ENCODE measurements at regions not wholly inside any gene's neighbourhood (a gene's known extent, or its start where the extent isn't known, plus 50 kb on each side); places are given as distances from the start of the nearest gene placed in this dataset.

GRCh38 chr7:21293771-21294170 is 134.1 kb upstream of the SP4 start:
- no TSS peak for BruUV-seq (replicated peaks)
- no peak for ATAC-seq
- H3K9me2 ChIP-seq (replicated peaks; ENCODE audit: low read length), result no peaks in the 10 kb centered on the region
- H2AFZ ChIP-seq (ENCODE audit: low read length), result no peak overlapping the region
- peak; percentile 4 for DNase-seq
- no peak overlapping the region for H3K4me3 ChIP-seq (ENCODE audit: low read length)
- intact Hi-C loops (cut with micrococcal nuclease), result no loop called here
- H3K27me3 ChIP-seq (ENCODE audit: low read length), result peaks cover 20% of the 10 kb centered on the region
- H3K4me2 ChIP-seq (ENCODE audit: low read length), result no peak overlapping the region
- ChIA-PET CTCF (no interaction called here), POLR2A (ENCODE audit: unreplicated experiment) (no interaction called here)
- no peak overlapping the region for H3K27ac ChIP-seq (ENCODE audit: low read length)
- no peak for TF ChIP-seq CTCF (conservative IDR thresholded peaks at IDR 0.05; ENCODE audit: low read depth, low read length)
- no peak for TF ChIP-seq EZH2phosphoT487 (IDR thresholded peaks at IDR 0.05; ENCODE audit: borderline replicate concordance, low read length)
- no peak for TF ChIP-seq EZH2 (IDR thresholded peaks at IDR 0.05; ENCODE audit: low read length, unreplicated experiment)
- no peaks in the 10 kb centered on the region for H3F3A ChIP-seq (ENCODE audit: low read length, unreplicated experiment)
- H3K9me3 ChIP-seq (ENCODE audit: low read length), result no peaks in the 10 kb centered on the region
- H3K4me1 ChIP-seq (ENCODE audit: insufficient read depth, low read length), result no peaks in the 10 kb centered on the region
- H3K9ac ChIP-seq (ENCODE audit: low read length), result no peak overlapping the region
- H4K20me1 ChIP-seq (ENCODE audit: low read length), result no peaks in the 10 kb centered on the region
- no peaks in the 10 kb centered on the region for H3K36me3 ChIP-seq (ENCODE audit: low read depth, low read length)
- H3K79me2 ChIP-seq (ENCODE audit: low read length), result no peaks in the 10 kb centered on the region

DNA sequence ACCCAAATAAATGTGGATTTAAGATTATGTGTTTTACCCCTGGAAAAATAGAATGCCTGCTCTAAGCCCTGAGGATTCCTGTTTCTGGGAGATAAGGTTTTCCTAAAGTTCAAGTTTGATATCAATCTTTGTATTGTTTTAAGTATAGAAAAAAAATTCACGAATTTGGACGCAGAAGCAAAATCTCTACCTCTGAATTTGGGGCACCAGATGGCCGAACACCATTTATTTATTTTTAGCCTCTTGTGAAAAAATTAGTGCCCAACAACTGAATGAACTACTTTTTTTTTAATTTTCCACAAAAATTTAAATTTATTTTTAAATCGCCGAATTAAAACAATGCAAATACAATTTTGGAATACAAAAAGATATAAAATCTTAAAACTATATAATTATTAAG is 128.1 kb upstream of the SP4 start:
- Histone ChIP-seq H3K9me3 (ENCODE audit: low read length) (no peaks in the 10 kb centered on the region), H3K27ac (ENCODE audit: low read length) (no peak overlapping the region), H2AFZ (ENCODE audit: low read length) (no peak overlapping the region), H4K20me1 (ENCODE audit: low read length) (no peaks in the 10 kb centered on the region), H3K9me2 (replicated peaks; ENCODE audit: low read length) (no peaks in the 10 kb centered on the region), H3K4me1 (ENCODE audit: insufficient read depth, low read length) (no peaks in the 10 kb centered on the region), H3K79me2 (ENCODE audit: low read length) (no peaks in the 10 kb centered on the region), H3K27me3 (ENCODE audit: low read length) (peaks cover 26% of the 10 kb centered on the region), H3K9ac (ENCODE audit: low read length) (no peak overlapping the region), H3K36me3 (ENCODE audit: low read depth, low read length) (no peaks in the 10 kb centered on the region), H3F3A (ENCODE audit: low read length, unreplicated experiment) (no peaks in the 10 kb centered on the region), H3K4me2 (ENCODE audit: low read length) (no peak overlapping the region), H3K4me3 (ENCODE audit: low read length) (no peak overlapping the region)
- CTCF ChIA-PET, result no interaction called here
- POLR2A ChIA-PET (ENCODE audit: unreplicated experiment), result no interaction called here
- no peak for DNase-seq
- BruUV-seq (replicated peaks), result no TSS peak
- intact Hi-C loops (cut with micrococcal nuclease), result no loop called here
- no peak for ATAC-seq
- TF ChIP-seq CTCF (conservative IDR thresholded peaks at IDR 0.05; ENCODE audit: low read depth, low read length) (no peak), EZH2phosphoT487 (IDR thresholded peaks at IDR 0.05; ENCODE audit: borderline replicate concordance, low read length) (no peak), EZH2 (IDR thresholded peaks at IDR 0.05; ENCODE audit: low read length, unreplicated experiment) (no peak)

GRCh38 chr7:21300692-21301091 is 127.2 kb upstream of the SP4 start:
- H3K9me2 ChIP-seq (replicated peaks; ENCODE audit: low read length), result no peaks in the 10 kb centered on the region
- ChIA-PET CTCF (no interaction called here), POLR2A (ENCODE audit: unreplicated experiment) (no interaction called here)
- H3K27me3 ChIP-seq (ENCODE audit: low read length), result peaks cover 20% of the 10 kb centered on the region
- TF ChIP-seq EZH2phosphoT487 (IDR thresholded peaks at IDR 0.05; ENCODE audit: borderline replicate concordance, low read length) (no peak), CTCF (conservative IDR thresholded peaks at IDR 0.05; ENCODE audit: low read depth, low read length) (peak; percentile 59)
- no peaks in the 10 kb centered on the region for H4K20me1 ChIP-seq (ENCODE audit: low read length)
- H3K27ac ChIP-seq (ENCODE audit: low read length), result no peak overlapping the region
- H3F3A ChIP-seq (ENCODE audit: low read length, unreplicated experiment), result no peaks in the 10 kb centered on the region
- no peak overlapping the region for H2AFZ ChIP-seq (ENCODE audit: low read length)
- no peaks in the 10 kb centered on the region for H3K9me3 ChIP-seq (ENCODE audit: low read length)
- ATAC-seq (no peak), DNase-seq (peak; percentile 3)
- H3K4me3 ChIP-seq (ENCODE audit: low read length), result no peak overlapping the region
- H3K9ac ChIP-seq (ENCODE audit: low read length), result no peak overlapping the region
- H3K79me2 ChIP-seq (ENCODE audit: low read length), result no peaks in the 10 kb centered on the region
- H3K4me1 ChIP-seq (ENCODE audit: insufficient read depth, low read length), result no peaks in the 10 kb centered on the region
- intact Hi-C loops (cut with micrococcal nuclease), result no loop called here
- no peaks in the 10 kb centered on the region for H3K36me3 ChIP-seq (ENCODE audit: low read depth, low read length)
- no TSS peak for BruUV-seq (replicated peaks)
- H3K4me2 ChIP-seq (ENCODE audit: low read length), result no peak overlapping the region
